ENCODE measurements at regions not wholly inside any gene's neighbourhood (a gene's known extent, or its start where the extent isn't known, plus 50 kb on each side); places are given as distances from the start of the nearest gene placed in this dataset.

- H3K9me3 Mint-ChIP-seq: peaks cover 22% of the 10 kb centered on the region
- H3K27me3 Mint-ChIP-seq: no peaks in the 10 kb centered on the region
- peaks cover 2% of the 10 kb centered on the region for H3K36me3 Mint-ChIP-seq
- no peak overlapping the region for H3K27ac Mint-ChIP-seq
- CTCF ChIA-PET: no interaction called here
- H3K4me1 Mint-ChIP-seq: no peaks in the 10 kb centered on the region
- DNase-seq: no peak
- no peak overlapping the region for H3K4me3 Mint-ChIP-seq
Observed at GRCh38 chr6:156336089-156336488, 441.1 kb upstream of the ARID1B start.

DNA sequence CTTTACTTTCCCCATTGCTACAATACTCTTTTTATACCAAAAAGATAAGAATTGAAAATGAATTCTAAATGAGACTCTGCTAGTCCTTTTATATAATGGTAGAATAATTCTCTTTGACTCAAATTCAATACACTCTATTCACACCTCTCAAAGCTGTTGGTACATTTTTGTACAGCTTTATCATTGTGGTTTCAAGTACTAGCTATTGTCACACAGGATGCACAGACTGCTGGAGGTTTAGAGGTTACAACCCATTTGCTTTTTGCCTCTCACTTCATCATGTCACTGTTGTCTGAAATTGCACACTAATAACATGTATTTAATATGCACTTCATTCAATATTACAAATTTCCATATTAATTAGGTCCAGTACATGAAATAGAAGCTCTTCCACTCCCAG lies 442.2 kb upstream of the ARID1B start:
- CTCF ChIA-PET: no interaction called here
- H3K27ac Mint-ChIP-seq: no peak overlapping the region

DNA sequence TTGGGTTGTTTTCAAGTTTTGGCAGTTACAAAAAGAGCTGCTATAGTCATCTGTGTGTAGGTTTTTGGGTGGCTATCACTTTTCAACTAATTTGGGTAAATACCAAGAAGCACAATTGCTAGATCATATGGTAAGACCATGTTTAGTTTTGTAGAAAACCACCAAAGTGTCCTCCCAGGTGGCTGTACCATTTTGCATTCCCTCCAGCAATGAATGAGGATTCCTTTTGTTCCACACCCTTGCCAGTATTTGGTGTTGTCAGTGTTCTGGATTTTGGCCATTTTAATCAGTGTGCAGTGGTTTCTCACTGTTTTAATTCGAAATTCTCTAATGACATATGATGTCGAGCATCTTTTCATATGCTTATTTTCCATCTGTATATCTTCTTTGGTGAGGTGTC lies 457.5 kb upstream of the ARID1B start:
- no peaks in the 10 kb centered on the region for H3K36me3 Mint-ChIP-seq
- H3K4me1 Mint-ChIP-seq: no peaks in the 10 kb centered on the region
- H3K4me3 Mint-ChIP-seq: no peak overlapping the region
- no peak for DNase-seq
- H3K9me3 Mint-ChIP-seq: no peaks in the 10 kb centered on the region
- H3K27me3 Mint-ChIP-seq: no peaks in the 10 kb centered on the region
- no peak overlapping the region for H3K27ac Mint-ChIP-seq
- CTCF ChIA-PET: no interaction called here

More for the DNA sequence above, 442.2 kb upstream of the ARID1B start:
- Mint-ChIP-seq H3K9me3 (peaks cover 25% of the 10 kb centered on the region), H3K36me3 (peaks cover 5% of the 10 kb centered on the region), H3K4me1 (no peaks in the 10 kb centered on the region), H3K27me3 (no peaks in the 10 kb centered on the region), H3K4me3 (no peak overlapping the region)
- DNase-seq: no peak

GRCh38 chr6:156316583-156317125 lies 460.5 kb upstream of the ARID1B start:
- Mint-ChIP-seq H3K4me3 (no peak overlapping the region), H3K36me3 (no peaks in the 10 kb centered on the region), H3K27ac (no peak overlapping the region), H3K9me3 (no peaks in the 10 kb centered on the region), H3K27me3 (no peaks in the 10 kb centered on the region), H3K4me1 (no peaks in the 10 kb centered on the region)
- DNase-seq: no peak
- CTCF ChIA-PET: no interaction called here

GRCh38 chr6:156315146-156315545 lies 462.0 kb upstream of the ARID1B start:
- CTCF ChIA-PET: no interaction called here
- Mint-ChIP-seq H3K4me3 (no peak overlapping the region), H3K36me3 (no peaks in the 10 kb centered on the region), H3K27me3 (no peaks in the 10 kb centered on the region), H3K4me1 (no peaks in the 10 kb centered on the region), H3K9me3 (no peaks in the 10 kb centered on the region), H3K27ac (no peak overlapping the region)
- DNase-seq: no peak

- no peak overlapping the region for H3K4me3 Mint-ChIP-seq
- no peaks in the 10 kb centered on the region for H3K36me3 Mint-ChIP-seq
- H3K27ac Mint-ChIP-seq: no peak overlapping the region
- CTCF ChIA-PET: no interaction called here
- no peaks in the 10 kb centered on the region for H3K27me3 Mint-ChIP-seq
- no peaks in the 10 kb centered on the region for H3K9me3 Mint-ChIP-seq
- H3K4me1 Mint-ChIP-seq: no peaks in the 10 kb centered on the region
- DNase-seq: no peak
Observed at GRCh38 chr6:156313037-156313436, 464.1 kb upstream of the ARID1B start.

GRCh38 chr6:156311291-156311690 lies 465.9 kb upstream of the ARID1B start:
- no peak for DNase-seq
- H3K4me1 Mint-ChIP-seq: no peaks in the 10 kb centered on the region
- no peak overlapping the region for H3K27ac Mint-ChIP-seq
- no peaks in the 10 kb centered on the region for H3K36me3 Mint-ChIP-seq
- H3K9me3 Mint-ChIP-seq: no peaks in the 10 kb centered on the region
- CTCF ChIA-PET: interaction anchor here (0.6 kb wide), 1 partner anchor 23 kb away, joined by 4 read pairs; no protein-coding TSS in a partner anchor
- H3K4me3 Mint-ChIP-seq: no peak overlapping the region
- no peaks in the 10 kb centered on the region for H3K27me3 Mint-ChIP-seq

- no peak overlapping the region for H3K27ac Mint-ChIP-seq
- CTCF ChIA-PET: interaction anchor here (0.6 kb wide), 1 partner anchor 24 kb away, joined by 4 read pairs; no protein-coding TSS in a partner anchor
- no peak overlapping the region for H3K4me3 Mint-ChIP-seq
- DNase-seq: no peak
- H3K4me1 Mint-ChIP-seq: no peaks in the 10 kb centered on the region
- H3K9me3 Mint-ChIP-seq: no peaks in the 10 kb centered on the region
- H3K36me3 Mint-ChIP-seq: no peaks in the 10 kb centered on the region
- no peaks in the 10 kb centered on the region for H3K27me3 Mint-ChIP-seq
Observed at GRCh38 chr6:156310701-156311100, 466.5 kb upstream of the ARID1B start.

DNA sequence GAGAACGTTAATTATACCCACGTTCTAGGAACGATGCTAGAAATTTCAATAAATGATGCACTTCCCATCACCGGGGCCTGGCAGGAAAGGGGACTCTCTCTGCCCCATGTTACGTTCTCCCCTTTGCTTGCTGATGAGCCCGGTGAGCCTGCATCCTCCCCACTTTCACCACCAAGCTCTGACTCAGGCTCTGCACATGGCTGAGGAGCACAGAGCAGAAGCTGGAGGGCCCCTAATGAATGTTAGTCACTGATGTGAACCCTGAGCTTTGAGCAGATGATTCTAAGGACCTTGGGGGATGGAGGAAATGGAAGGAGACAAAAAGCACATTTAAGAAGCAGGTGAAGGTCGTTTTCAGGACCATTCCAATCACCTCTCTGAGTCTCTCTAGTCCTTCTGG lies 468.2 kb upstream of the ARID1B start:
- Mint-ChIP-seq H3K4me1 (no peaks in the 10 kb centered on the region), H3K9me3 (no peaks in the 10 kb centered on the region), H3K36me3 (no peaks in the 10 kb centered on the region), H3K27ac (no peak overlapping the region), H3K27me3 (no peaks in the 10 kb centered on the region), H3K4me3 (no peak overlapping the region)
- CTCF ChIA-PET: no interaction called here
- no peak for DNase-seq

DNA sequence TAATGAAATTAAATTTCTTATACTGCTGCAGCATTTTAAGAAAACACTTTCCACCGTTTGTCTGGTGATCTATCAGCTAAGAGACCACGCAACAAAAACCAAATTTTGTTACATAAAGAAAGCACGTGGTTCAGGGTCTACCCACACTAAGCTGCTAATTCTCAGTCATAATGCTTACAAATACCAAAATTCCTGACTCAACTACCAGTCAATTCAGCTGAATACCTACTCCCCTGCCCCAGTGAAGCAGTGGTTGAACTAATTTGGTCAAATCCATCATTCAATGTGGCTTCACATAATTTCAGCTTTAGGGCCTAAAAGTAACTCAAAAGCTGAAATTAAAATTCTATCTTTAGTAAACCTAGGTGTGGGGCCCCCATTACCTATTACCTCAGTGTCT lies 468.6 kb upstream of the ARID1B start:
- CTCF ChIA-PET: no interaction called here
- H3K4me1 Mint-ChIP-seq: no peaks in the 10 kb centered on the region

GRCh38 chr6:156306531-156306930 lies 470.6 kb upstream of the ARID1B start:
- Mint-ChIP-seq H3K9me3 (no peaks in the 10 kb centered on the region), H3K36me3 (no peaks in the 10 kb centered on the region), H3K27ac (no peak overlapping the region), H3K4me3 (no peak overlapping the region), H3K4me1 (no peaks in the 10 kb centered on the region), H3K27me3 (no peaks in the 10 kb centered on the region)
- CTCF ChIA-PET: no interaction called here
- DNase-seq: no peak

More for the DNA sequence above, 468.6 kb upstream of the ARID1B start:
- H3K27ac Mint-ChIP-seq: no peak overlapping the region
- H3K4me3 Mint-ChIP-seq: no peak overlapping the region
- no peak for DNase-seq
- no peaks in the 10 kb centered on the region for H3K27me3 Mint-ChIP-seq
- H3K9me3 Mint-ChIP-seq: no peaks in the 10 kb centered on the region
- H3K36me3 Mint-ChIP-seq: no peaks in the 10 kb centered on the region

DNA sequence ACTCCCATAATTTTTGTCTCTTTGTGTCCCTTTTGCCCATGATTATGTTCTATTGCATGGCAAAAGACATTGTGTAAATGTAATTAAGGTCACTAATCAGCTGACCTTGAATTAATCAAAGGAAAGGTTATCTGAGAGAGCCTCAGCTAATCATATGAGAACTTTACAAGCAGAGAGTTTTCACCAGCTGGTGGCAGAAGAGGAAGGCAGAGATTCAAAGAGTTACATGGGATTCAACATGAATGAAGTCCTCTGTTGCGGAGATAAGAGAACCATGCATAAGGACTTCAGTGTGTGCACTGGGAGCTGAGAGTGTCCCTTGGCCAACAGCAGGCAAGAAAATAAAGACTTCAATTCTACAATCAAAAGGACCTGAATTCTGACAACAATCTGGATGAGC lies 494.1 kb upstream of the ARID1B start:
- CTCF ChIA-PET: no interaction called here
- H3K4me3 Mint-ChIP-seq: no peak overlapping the region
- DNase-seq: no peak
- H3K27ac Mint-ChIP-seq: no peak overlapping the region
- peaks cover 4% of the 10 kb centered on the region for H3K9me3 Mint-ChIP-seq
- no peaks in the 10 kb centered on the region for H3K36me3 Mint-ChIP-seq
- no peaks in the 10 kb centered on the region for H3K27me3 Mint-ChIP-seq
- H3K4me1 Mint-ChIP-seq: no peaks in the 10 kb centered on the region

- Mint-ChIP-seq H3K4me1 (no peaks in the 10 kb centered on the region), H3K27me3 (no peaks in the 10 kb centered on the region), H3K9me3 (peaks cover 8% of the 10 kb centered on the region), H3K27ac (no peak overlapping the region), H3K4me3 (no peak overlapping the region), H3K36me3 (no peaks in the 10 kb centered on the region)
- no peak for DNase-seq
- CTCF ChIA-PET: no interaction called here
Observed at GRCh38 chr6:156282087-156282486, 495.1 kb upstream of the ARID1B start.

- Mint-ChIP-seq H3K27me3 (no peaks in the 10 kb centered on the region), H3K4me1 (no peaks in the 10 kb centered on the region), H3K4me3 (no peak overlapping the region), H3K36me3 (no peaks in the 10 kb centered on the region), H3K9me3 (peaks cover 8% of the 10 kb centered on the region), H3K27ac (no peak overlapping the region)
- DNase-seq: no peak
- CTCF ChIA-PET: no interaction called here
Observed at GRCh38 chr6:156281266-156281665, 495.9 kb upstream of the ARID1B start.

GRCh38 chr6:156280065-156280464 lies 497.1 kb upstream of the ARID1B start:
- no peaks in the 10 kb centered on the region for H3K27me3 Mint-ChIP-seq
- no peaks in the 10 kb centered on the region for H3K36me3 Mint-ChIP-seq
- CTCF ChIA-PET: no interaction called here
- H3K27ac Mint-ChIP-seq: no peak overlapping the region
- H3K4me1 Mint-ChIP-seq: no peaks in the 10 kb centered on the region
- peaks cover 8% of the 10 kb centered on the region for H3K9me3 Mint-ChIP-seq
- no peak overlapping the region for H3K4me3 Mint-ChIP-seq
- no peak for DNase-seq
